HCT116 (cell line): ENCODE measurements at regions not wholly inside any gene's neighbourhood (a gene's known extent, or its start where the extent isn't known, plus 50 kb on each side); places are given as distances from the start of the nearest gene placed in this dataset.

Source experiments
- EGR1 ChIP-seq: IDR thresholded peaks from 2 replicates; pipeline ENCODE4 v1.6.1; 2012; ENCODE audit warnings: low read depth
- EZH2phosphoT487 ChIP-seq: fragments of 200-600 bp; IDR thresholded peaks from 2 replicates; pipeline ENCODE4 v1.6.1; 2018; ENCODE audit warnings: antibody characterized with exemption, borderline replicate concordance
- POLR2A ChIP-seq: IDR thresholded peaks from 2 replicates; pipeline ENCODE4 v1.7.0; 2011; ENCODE audit warnings: borderline replicate concordance; ENCODE audit not compliant: insufficient read depth, insufficient read length; ENCODE audit errors: extremely low read depth
- POLR2AphosphoS5 ChIP-seq: IDR thresholded peaks from 2 replicates; pipeline ENCODE4 v1.6.1; 2011; ENCODE audit warnings: mild to moderate bottlenecking, low read depth, low read length, moderate library complexity
- SIN3A ChIP-seq: IDR thresholded peaks from 2 replicates; pipeline ENCODE4 v1.6.1; 2012; ENCODE audit warnings: low read depth
- SP1 ChIP-seq: IDR thresholded peaks from 2 replicates; pipeline ENCODE4 v1.6.1; 2012; ENCODE audit warnings: low read depth
- TCF7L2 ChIP-seq: IDR thresholded peaks from 2 replicates; pipeline ENCODE4 v1.7.0; 2011; ENCODE audit warnings: borderline replicate concordance, inconsistent platforms; ENCODE audit not compliant: insufficient read depth, insufficient read length; ENCODE audit errors: extremely low read depth
- TF ChIP-seq, protein P1 (sequence below), 3 experiments: fragments of 200-600 bp in 1 of 3; sonication (generic) in 1 of 3; IDR thresholded peaks in 2 of 3; conservative IDR thresholded peaks in 1 of 3; 2 replicates each; pipeline ENCODE4 v1.5.1; 2012 to 2017; ENCODE audit warnings: low read depth in 2 of 3, low read length in 2 of 3, antibody characterized with exemption in 1 of 3, borderline replicate concordance in 1 of 3, control low read depth in 1 of 3, mild to moderate bottlenecking in 1 of 3, mixed read lengths in 1 of 3, mixed run types in 1 of 3, moderate library complexity in 1 of 3; ENCODE audit not compliant: insufficient read depth in 1 of 3
- TF ChIP-seq, protein P2 (sequence below): IDR thresholded peaks from 2 replicates; pipeline ENCODE4 v1.6.1; 2012
- TF ChIP-seq, protein P3 (sequence below): IDR thresholded peaks from 2 replicates; pipeline ENCODE4 v1.6.1; 2012
- TF ChIP-seq, protein P4 (sequence below): IDR thresholded peaks from 2 replicates; pipeline ENCODE4 v1.6.1; 2012; ENCODE audit warnings: low read depth

DNA sequence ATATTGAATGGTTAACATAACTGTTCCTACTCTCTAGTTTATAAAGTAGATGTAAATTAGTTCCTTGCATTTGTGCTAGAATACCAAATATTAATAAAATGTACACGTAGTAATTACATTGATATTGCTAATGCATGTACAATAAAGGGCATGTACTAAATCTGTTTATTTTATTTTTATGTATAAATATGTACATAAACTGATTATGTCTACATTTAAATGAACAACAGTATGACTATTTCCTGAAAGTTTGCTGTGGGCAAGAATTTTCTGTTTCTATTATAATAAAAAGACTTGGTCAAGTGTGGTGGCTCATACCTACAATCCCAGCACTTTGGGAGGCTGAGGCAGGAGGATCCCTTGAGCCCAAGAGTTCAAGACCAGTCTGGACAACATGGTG lies 257.2 kb upstream of the FOXN3 start:
- TF ChIP-seq, protein P1, sequence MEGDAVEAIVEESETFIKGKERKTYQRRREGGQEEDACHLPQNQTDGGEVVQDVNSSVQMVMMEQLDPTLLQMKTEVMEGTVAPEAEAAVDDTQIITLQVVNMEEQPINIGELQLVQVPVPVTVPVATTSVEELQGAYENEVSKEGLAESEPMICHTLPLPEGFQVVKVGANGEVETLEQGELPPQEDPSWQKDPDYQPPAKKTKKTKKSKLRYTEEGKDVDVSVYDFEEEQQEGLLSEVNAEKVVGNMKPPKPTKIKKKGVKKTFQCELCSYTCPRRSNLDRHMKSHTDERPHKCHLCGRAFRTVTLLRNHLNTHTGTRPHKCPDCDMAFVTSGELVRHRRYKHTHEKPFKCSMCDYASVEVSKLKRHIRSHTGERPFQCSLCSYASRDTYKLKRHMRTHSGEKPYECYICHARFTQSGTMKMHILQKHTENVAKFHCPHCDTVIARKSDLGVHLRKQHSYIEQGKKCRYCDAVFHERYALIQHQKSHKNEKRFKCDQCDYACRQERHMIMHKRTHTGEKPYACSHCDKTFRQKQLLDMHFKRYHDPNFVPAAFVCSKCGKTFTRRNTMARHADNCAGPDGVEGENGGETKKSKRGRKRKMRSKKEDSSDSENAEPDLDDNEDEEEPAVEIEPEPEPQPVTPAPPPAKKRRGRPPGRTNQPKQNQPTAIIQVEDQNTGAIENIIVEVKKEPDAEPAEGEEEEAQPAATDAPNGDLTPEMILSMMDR (IDR thresholded peaks at IDR 0.05 in 2 of 3, conservative IDR thresholded peaks at IDR 0.05 in 1 of 3; ENCODE audit: borderline replicate concordance in 1 of 3, insufficient read depth in 1 of 3, low read depth in 2 of 3, low read length in 2 of 3), result no peak
- TF ChIP-seq POLR2A (no peak), POLR2AphosphoS5 (no peak), SP1 (no peak), SIN3A (no peak), EGR1 (no peak), EZH2phosphoT487 (no peak), TCF7L2 (no peak)
- TF ChIP-seq, protein P2, sequence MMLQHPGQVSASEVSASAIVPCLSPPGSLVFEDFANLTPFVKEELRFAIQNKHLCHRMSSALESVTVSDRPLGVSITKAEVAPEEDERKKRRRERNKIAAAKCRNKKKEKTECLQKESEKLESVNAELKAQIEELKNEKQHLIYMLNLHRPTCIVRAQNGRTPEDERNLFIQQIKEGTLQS, result no peak
- TF ChIP-seq, protein P3, sequence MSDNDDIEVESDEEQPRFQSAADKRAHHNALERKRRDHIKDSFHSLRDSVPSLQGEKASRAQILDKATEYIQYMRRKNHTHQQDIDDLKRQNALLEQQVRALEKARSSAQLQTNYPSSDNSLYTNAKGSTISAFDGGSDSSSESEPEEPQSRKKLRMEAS, result no peak
- TF ChIP-seq, protein P4, sequence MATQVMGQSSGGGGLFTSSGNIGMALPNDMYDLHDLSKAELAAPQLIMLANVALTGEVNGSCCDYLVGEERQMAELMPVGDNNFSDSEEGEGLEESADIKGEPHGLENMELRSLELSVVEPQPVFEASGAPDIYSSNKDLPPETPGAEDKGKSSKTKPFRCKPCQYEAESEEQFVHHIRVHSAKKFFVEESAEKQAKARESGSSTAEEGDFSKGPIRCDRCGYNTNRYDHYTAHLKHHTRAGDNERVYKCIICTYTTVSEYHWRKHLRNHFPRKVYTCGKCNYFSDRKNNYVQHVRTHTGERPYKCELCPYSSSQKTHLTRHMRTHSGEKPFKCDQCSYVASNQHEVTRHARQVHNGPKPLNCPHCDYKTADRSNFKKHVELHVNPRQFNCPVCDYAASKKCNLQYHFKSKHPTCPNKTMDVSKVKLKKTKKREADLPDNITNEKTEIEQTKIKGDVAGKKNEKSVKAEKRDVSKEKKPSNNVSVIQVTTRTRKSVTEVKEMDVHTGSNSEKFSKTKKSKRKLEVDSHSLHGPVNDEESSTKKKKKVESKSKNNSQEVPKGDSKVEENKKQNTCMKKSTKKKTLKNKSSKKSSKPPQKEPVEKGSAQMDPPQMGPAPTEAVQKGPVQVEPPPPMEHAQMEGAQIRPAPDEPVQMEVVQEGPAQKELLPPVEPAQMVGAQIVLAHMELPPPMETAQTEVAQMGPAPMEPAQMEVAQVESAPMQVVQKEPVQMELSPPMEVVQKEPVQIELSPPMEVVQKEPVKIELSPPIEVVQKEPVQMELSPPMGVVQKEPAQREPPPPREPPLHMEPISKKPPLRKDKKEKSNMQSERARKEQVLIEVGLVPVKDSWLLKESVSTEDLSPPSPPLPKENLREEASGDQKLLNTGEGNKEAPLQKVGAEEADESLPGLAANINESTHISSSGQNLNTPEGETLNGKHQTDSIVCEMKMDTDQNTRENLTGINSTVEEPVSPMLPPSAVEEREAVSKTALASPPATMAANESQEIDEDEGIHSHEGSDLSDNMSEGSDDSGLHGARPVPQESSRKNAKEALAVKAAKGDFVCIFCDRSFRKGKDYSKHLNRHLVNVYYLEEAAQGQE, result no peak
